Activated CD8-positive, alpha-beta memory T cell treated with anti-CD3 and anti-CD28 coated beads, Interleukin-2, amount 50 U/mL, for 48 hours (primary cell): ENCODE measurements at regions not wholly inside any gene's neighbourhood (a gene's known extent, or its start where the extent isn't known, plus 50 kb on each side); places are given as distances from the start of the nearest gene placed in this dataset.

Experiments used
- DNase-seq: peaks from one replicate; pipeline ENCODE4 v3.0.0-alpha.2; 2020

DNA sequence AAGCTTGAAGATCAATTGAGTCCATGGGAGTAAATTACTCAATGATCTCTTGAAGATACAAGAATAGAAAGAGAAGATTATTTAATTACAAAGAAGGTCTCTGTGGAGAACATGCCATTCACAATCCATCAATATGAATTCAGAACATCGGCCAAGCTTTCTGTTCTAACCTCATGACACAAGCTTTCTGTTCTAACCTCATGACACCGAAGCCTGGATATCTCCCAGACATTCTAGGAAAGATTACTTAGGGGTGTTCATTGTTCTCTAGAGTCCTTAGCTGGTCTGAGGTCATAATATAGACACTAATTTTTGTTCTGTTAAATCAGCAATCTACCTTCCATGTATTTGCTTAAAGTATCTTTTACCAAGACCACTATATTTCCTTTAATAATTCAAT lies 95.5 kb downstream of the RDH14 start:
- no peak for DNase-seq

DNA sequence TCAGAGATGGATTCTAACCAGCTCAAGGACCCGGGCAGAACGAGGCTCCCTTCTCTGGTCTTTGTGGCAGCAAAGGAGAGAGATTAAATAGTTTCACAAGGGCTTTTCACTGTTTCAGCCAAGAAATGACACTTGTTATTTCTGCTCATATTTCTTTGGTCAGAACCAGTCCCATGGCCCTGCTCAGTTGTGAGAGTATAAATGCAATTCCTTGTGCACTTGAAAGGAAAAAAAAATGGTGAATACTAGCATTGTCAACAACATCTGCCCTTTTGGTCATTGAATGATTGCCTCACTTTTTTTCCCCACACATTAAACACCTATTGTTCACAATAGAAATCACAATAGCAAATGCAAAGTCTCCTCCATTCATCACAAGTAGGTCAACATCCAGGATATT lies 104.4 kb downstream of the RDH14 start:
- no peak for DNase-seq

DNA sequence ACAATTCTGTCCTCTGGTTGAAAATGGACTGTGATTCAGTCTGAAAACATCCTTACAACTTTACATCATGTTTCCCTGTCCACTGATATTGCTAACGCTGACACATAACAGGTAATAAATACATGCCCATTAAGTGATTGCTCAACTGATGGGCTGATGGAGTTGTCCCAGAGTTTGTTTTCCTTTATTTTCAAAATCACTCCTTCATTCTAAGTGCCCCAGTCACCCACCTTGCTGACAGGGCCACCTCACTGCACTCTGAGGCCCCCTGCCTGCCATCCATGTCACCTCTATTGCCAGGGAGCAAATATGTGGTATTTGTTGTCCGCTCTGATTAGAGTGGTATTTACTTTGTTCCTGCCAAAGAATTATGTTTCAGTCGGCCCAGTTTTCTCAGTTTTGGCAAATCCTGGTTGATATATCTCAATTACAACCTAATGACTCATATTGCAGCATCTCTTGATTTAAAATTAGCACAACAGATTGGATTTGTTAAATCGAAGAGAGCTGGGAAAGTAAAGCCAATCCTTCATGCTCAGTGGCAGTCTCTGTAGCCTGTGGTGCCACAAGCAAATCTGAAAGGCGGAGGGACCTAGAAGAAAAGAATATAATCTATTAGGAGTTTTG lies 105.1 kb downstream of the RDH14 start:
- DNase-seq: no peak

DNA sequence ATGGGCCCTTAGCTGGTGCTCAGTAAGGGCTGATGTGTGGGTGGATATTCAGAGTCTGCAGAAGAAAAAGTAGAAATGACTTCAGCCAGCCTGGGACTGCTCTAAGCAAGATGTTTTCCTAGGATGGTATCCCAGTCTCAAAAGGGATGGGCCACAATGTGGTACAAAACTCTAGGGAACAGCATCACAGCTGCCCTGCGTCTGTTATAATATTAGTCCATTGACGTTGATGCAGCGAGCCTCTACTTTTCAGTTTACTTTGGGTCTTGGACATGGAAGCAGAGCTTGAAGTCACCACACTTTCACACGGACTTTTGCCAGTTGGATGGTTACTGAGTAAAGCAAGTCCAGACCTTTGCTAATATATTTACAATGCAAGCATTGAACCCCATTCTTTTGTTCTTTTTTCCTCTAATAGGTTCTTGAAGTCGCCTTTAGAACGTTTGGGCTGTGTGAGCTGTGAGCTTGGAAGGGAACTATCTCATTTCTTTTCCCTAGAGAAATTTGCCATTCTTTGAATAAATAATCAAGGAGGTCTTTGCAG lies 105.7 kb downstream of the RDH14 start:
- no peak for DNase-seq

DNA sequence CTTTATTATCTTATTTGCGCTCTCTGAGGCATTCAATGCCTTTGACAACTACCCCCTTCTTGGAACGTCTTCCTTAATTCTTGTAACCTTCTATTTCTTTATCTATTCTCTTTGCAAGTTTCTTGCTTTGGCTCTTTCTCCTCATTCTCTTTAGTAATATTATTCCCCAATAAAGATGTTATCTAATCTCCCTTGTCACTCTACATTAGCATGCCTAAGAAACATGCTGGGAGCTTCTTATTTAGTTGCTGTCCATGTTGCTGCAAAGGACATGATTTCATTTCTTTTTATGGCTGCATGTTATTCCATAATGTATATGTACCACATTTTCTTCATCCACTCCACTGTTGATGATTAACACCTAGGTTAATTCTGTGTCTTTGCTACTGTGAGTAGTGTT lies 113.7 kb downstream of the RDH14 start:
- no peak for DNase-seq

DNA sequence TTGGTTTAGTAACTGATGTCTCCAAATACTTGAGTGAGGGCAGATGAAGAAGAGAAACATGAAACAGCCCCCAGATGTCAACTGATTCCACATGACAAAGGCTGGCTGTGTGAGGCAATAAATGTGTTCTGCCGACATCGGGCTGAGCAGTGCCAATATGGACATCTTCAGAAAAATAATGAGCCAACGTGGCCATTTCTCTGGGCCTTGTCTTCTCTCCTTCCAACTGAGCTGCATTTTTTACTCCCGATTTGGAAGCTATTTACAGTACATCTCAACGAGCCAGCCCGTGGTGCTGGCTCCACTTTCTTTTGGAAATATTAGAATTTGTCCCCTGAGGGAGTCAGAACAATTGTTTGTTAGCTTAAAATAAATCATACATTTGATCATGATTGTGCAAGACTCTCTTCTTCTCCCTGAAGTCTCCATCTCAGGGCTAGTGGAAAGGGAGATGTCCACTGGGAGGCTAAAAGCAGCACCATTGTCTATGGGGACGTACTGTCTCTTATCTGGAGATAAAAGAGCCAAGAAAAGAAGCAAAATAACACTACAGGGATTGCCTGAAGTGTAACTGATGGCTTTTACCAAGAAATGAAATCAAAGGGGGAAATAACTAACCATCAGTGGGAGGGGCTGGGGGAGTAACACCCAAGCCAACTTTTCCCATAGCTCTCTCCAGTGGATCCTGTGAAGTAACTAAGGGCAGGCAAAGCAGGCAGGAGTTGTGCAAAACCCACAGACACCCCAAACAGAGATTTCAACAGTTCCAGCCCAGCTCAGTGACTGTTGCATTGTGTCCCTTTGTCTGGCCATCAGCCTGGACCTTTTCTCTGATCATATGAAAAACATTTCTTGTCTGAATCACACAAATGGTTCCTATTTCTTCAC lies 114.8 kb downstream of the RDH14 start:
- no peak for DNase-seq

DNA sequence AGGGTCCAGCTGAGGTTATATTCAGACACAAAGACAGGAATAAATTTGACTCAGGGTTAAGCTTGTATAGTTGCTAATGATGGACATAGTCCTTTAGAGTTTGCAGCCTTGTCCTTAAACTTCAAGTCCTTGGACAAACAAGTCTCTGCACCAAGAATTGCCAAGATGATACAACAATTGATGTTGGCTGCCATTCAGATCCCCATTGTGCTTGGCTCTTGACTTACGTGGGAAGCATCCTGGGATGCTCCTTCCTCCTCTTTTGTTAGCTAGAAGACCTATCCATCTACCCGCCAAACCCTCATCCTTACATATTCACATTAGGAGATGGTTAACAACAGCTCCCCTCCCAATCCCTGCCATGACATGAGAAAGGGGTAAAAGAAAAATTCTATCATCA lies 115.6 kb downstream of the RDH14 start:
- DNase-seq: no peak

DNA sequence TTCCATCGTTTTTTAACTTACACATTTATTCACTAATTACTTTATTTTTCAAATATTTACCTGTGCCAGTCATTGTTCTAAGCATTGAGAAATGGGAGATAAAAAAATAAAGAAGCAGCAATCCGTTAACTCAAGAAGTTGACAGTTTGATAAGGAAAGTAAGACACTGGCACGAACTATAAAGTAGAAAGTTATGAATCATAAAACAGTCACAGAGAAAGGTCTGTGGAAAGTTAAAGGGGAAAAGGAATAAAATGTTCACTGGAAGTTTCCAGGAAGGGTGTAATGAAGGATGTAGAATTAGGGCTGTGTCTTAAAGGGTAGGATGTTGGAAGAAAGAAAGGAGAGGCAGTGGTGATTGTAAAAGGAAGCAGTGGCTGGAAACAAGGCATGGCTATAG lies 118.9 kb downstream of the RDH14 start:
- DNase-seq: no peak

DNA sequence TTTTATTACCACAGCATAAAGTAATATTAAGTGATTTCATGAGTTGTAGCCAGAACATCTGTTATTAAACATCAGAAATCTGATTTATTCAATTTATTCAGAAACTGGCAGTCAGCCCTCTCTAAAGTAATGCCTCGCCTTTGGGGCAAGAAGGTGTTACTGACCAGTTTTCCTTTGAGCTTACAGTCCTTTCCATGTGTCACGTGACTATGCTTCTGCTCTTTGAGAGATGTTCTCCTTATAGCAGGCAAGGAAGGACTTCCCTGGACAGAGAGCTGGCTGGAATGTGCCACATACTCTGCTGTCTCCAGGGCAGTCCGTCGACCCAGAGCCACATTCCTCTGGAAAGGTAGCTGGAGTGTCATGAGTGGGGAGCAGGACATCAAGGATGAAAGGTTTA lies 119.7 kb downstream of the RDH14 start:
- DNase-seq: no peak

DNA sequence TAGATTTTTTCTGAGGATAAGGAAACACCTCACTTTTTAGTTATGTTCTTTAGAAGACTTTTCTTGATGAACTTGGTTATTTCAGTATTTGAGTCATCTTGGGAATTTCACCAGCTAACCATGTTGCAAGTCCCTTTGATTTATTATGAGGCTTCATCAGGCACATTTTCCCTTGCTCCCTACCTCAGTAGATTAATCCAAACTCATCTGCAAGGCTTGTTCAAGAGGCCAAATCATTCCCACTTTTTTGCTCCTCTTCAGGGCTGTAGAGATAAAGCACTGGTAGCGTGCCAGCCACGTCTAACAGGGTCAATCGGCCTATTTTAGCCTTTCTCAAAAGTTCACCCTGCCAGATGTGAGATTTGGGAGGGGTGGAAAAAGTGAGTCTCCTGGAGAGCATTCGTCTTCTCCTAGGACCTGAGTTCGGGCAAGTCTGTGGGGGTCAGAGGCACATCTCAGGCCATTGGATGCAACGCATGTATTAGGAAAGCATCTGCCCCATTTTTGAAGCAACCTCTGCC lies 120.3 kb downstream of the RDH14 start:
- no peak for DNase-seq

DNA sequence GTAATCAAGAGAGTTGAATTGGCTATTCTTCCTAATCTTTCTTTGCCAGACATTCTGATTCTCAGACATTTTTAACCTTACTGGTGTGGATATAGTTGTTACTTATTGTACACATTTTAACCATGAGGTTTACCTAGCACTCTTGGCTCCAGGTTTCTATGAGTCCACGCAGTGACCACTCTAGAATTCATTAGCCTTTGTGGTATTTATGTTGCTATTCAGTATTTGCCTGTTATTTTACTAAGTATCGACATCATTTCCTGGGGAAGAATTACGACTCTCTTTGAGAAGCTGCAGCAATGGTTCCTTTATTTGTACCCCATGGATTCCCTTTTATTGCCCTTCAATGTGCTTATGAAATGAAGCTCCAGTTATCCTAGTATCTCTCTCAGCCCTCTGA lies 120.7 kb downstream of the RDH14 start:
- DNase-seq: no peak

DNA sequence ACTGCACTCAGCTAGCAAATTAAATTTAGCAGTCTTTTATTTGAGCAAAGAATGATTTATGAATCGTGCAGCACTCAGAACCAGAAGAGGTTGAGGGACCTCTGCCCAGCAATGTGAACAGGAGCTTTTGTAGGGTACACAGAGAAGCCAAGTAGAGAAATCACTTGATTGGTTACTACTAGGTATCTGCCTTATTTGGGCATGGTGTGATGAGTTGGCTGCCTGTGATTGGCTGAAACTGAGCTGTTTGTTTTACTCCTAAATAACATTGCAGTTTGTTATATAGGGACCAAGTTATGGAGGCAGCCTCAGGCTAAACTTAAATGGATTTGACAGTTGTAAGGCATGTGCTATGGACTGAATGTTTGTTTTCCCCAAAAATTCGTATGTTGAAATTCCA lies 122.5 kb downstream of the RDH14 start:
- no peak for DNase-seq

DNA sequence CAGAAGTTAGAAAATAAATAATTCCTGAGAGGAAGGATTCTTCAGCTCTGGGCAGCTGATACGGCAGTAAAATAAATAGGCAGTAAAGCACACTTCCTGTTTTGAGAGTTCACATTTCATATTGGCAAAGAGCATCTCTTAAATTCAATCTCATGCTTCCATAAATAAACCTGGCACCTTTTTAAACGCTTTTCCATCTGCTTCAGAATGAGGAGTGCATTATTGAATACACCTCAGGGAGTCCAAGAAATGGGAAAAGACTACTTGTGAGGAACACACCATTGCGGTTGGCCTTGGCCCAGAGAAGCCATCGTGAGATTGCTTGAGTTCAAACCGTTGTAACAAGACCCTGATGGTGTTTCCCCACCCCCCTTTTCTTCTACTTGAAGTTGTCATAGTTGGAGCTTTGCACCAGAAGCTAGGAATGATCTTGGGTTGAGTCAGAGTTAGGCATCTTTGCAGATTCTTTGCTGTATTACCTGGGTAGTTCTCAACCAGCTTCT lies 123.9 kb downstream of the RDH14 start:
- DNase-seq: no peak

DNA sequence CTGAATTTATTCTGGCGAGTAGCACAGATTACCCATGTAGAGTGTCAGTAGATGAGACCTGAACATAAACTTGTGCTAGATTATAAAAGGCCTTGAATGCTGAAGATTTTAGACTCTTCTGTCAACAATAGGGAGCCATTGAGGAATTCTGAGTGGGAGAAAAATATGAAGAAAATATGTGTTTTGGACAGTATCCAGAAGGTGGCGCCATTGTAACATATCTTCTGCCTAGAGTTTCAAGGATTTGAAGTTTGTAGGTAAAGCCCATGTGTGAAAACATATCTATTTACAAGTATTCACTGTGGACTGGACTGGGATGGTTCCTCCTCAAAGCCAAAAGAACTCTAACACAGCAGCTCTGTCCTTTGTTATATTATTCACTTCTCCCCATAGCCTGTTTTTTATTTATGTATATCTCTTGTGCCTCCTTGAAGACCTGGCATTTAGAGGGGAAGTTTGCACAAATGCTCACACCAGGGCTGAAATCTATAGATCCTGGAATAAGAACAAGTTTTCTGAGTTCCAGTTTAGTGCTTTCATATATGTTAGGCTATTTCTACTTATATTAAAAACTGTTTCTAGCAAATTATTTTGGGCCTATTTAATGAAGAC lies 124.9 kb downstream of the RDH14 start:
- no peak for DNase-seq

DNA sequence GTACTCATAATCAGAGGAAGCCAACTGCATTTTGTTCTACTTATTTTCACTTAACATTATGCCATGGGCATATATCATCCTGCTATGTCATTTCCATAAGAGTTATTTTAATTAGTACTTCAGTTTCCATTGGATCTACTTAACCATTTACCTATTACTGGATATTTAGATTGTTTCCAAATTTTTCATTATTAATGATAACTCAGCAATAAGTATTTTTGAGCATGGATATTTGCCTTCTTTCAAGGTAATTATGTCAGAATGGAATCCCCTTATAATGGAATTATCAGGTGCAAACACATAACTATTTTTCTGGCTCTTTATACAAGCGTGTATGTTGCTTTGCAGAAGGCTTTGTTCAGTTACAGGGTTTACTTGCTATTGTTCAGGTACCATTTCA lies 126.6 kb downstream of the RDH14 start:
- no peak for DNase-seq

DNA sequence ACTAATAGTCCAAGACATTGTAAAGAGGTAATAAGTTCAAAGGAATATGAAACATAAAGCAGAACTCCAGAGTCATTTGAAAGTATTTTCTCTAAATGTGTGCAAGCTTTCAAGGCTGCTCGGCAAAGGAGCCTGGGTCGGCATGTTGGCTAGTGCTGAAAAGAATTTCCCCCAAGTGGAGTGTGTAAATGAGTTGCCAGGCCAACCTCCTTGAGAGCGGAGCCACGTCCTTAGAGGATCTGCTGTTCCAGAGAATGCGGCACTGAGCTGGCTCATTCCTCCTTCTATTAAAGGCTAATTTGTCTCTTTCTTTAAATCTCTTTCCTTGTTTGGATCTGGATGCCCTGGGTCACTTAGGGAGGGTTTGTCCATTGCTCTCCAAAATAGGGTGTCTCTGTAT lies 127.5 kb downstream of the RDH14 start:
- no peak for DNase-seq

DNA sequence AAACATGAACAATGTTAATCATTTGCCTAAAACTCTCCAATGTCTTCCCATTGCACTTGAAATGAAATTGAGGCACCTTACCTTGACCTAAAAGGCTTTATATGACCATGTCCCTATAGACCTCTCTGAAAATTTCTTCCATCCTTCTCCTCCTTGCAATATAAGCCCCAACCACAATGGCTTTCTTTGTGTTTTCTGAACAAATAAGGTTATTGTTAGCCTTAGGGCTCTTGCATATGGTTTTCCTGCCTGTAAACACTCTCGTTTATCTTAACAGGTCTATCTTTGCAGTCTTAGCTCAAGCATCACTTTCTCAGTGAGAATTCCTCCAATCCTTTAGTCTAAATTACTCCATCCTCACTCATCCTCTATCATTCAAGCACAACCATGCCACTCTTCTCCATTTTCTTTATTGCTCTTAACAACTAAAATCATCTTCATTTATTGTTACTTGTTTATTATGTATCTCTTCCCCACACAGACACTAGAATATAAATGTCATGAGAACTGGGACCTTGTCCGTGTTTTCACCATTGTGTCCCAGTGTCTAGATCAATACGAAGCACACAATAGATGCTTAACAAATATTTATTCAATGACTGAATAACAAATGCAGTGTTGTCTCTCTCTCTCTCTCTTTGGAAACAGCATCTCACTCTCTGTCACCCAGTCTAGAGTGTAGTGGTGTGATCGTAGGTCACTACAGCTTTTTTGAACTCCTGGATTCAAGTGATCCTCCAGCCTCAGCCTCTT lies 129.3 kb downstream of the RDH14 start:
- no peak for DNase-seq

DNA sequence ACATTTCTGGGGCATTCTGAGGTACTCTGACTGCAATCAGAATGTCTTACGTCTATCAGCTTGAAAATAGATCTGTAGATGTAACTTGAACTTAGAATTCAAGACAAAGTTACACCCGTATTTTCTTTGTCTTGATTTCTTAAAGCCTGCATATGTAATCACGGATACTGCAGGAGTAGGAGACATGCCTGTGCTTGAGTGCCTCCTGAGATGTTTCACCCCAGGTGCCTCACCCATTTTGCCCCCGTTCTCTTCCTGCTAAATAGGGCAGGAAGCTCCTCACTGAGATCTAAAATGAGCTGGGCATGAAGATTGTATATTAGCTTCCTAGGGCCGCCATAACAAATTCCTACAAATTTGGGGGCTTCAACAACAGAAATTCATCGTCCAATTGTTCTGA lies 131.9 kb downstream of the RDH14 start:
- DNase-seq: no peak

DNA sequence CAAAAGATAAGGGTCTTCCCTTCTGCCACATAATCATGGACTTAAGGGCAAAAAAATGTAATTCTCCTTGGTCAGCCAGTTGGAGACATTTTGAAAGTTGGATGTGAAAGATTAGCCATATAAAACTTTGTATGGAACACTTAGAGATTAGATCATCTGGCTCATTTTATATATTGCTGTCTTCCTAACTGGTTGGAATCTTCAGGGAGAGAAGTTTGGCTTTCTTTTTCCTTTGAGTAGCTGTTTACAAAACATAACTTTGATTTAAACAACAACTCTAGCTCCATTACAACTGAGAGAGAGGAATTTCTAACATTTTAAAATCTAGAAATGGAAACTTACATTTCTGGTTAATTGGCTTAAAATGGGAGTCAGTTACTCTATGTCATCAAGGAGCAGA lies 132.7 kb downstream of the RDH14 start:
- no peak for DNase-seq

DNA sequence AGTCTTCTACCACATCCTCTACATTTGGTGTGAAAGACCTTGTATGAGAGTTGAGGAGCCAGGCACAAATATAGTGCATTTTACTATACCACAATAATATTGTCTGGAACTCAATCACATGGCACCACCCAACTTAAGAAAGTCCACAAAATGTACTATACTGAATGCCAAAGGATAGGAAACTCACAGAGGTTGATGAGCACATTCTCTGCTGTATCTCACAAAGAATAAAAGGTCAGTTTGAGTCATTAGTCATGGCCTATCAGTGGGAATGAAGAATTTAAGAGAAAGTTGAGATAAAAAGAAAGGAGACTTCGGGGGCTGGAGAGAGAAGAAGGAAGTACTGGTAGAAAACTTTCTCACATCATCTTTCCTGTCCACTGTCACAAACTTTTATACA lies 134.3 kb downstream of the RDH14 start:
- DNase-seq: no peak

DNA sequence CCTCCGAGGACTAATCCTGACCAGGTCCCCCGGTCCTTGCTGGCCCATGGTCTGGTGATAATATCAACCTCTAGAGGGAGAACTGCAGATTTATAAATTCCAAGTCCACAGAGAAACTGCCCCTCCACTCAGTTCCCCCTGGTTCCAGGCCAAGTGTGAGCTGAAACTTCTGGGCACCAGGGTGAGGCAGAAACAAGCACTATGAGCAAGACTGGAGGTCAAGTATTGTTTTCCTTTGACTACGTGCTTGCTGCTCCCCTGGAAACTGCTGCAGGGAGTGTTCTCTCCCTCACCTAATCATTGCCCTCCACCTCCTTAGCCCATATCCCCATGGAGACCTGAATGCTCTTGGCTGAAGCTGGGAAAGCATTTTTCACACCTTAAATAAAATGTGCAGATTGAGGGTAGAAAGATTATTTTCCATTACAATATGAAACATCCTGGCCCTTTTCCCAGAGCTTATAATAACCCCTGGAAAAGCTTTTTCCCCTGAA lies 135.2 kb downstream of the RDH14 start:
- DNase-seq: no peak

DNA sequence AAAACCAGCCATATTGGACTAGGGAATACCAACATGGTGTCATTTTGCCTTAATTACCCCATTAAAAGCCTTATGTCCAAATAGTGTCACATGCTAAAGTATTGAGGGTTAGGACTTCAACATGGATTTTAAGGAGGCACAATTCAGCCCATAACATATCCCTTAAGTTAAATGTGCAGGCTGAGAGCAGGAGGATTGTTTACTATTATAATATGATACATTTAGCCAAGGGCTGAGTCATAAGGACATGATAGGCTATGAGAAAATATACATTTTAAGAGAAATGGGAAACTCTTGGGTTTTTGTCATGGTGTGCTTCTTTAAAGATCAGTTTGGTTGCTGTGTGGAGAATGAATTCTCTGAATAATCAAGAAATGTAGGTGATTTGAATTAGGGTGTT lies 136.8 kb downstream of the RDH14 start:
- no peak for DNase-seq
